Occipital lobe (tissue), 1 donor: ENCODE measurements at regions not wholly inside any gene's neighbourhood (a gene's known extent, or its start where the extent isn't known, plus 50 kb on each side); places are given as distances from the start of the nearest gene placed in this dataset.
"Not testable (repeated sequence)": the region's sequence is repeated elsewhere in the genome, so short reads cannot be mapped to it uniquely, and the experiment has no call there.

ENCODE experiments used
- DNase-seq: peaks from one replicate; lab custom pipeline; 2025; lab: John Stamatoyannopoulos, UW

DNA sequence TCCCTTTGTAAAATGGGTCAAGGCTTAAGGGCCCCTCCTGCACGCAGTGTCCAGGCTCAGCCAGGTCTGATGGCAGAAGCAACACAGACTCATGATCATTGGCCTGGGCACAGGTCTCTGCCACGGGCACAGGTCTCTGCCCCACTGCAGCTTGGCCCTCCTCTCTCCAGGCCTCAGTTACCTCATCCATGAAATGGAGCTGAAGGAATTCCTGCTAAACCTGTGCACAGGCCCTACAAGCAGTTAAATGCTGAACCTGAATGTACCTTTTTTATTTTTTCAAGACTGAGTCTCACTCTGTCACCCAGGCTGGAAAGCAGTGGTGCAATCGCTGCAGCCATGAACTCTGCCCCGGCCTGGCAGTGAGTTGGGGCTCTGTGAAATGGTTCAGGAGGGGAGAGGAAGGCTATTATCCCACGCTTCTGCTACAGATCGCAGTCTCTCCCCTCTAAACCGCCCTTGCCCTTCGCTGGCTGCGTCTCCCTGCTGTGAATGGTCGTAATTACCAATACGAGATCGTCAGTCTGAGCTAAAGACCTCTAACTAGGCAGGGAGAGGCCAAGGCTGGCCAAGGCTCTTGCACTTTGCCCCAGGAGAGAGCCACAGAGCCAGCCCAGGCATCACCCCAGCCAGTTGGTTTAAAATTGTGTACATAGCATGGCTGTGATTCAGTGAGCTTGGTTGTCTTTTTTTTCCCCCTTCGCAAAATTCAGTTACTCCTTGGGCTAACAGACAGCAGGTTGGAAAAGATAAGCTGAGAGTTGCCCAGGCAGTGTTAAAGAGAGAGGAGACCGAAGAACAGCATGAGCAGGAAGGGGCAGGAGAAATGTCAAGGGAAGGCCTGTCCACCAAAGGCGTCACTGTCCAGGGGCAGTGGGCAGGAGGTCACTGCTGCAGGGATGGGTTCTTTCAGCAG is 93.0 kb upstream of the KCTD7 start:
- no peak for DNase-seq

DNA sequence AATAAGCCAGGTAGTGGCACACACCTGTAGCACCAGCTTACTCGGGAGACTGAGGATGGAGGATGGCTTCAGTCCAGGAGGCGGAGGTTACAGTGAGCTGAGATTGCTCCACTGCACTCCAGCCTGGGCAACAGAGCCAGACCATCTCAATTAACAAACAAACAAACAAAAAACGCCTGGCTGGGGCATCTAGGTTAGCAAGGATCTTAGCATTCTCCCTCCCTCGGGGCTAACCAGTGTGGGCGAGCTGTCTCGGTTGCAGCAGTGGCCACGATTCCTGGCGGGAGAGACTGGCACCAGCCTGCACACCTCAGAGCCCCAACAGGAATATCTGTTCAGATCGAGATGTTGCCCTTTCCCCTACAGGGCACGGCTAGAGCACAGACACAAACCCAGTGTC is 91.3 kb upstream of the KCTD7 start:
- DNase-seq = no peak

DNA sequence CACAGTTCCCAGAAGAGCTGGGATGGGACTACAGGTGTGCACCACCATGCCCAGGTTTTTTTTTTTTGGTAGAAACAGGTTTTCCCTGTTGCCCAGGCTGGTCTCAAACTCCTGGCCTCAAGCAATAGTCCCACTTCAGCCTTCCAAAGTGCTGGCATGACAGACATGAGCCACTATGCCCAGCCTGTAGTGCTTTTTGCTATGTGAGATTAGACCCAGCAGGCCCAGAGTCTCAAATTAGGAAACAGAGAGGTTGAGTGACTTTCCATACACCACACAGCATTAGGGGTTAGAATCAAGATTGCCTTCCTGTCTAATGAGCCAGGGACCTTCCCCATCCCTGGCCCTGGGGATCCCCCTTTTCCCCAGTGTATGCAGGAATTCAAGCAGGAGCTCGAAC is 90.8 kb upstream of the KCTD7 start:
- DNase-seq = no peak

DNA sequence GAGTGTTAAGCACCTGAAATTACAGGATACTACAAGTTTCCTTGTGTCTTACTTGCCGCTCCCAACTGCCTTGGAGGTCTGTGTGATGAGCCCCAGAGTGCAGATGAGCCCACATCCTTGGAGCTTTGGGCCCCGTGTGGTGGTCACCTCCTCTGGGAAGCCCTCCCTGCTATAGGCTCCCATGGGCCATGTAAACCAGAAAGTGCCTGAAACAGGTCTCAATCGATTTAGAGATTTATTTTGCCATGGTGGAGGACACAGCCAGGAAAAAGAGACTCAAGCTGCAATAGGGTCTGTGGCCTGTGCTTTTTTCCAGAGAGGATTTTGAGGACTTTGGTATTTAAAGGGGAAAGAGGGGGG is 89.4 kb upstream of the KCTD7 start:
- DNase-seq = no peak

DNA sequence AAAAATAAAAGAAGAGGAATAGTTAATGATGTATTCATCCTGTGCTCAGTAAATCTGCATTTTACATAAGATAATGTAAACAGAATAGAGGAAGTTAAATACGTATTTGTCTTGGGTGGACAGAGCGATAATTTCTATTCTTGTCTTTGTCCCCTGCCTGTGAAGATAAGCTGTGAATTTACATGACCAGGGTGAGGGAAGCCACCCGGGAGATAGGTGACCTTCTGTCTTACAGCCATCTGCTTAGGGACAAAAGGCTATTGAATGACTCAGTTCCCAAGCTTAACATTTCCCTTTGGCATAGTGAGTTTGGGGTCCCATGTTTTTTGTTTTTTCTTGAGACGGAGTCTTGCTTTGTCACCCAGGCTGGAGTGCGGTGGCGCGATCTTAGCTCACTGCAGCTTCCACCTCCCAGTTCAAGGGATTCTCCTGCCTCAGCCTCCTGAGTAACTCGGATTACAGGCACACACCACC is 88.7 kb upstream of the KCTD7 start:
- DNase-seq = no peak

DNA sequence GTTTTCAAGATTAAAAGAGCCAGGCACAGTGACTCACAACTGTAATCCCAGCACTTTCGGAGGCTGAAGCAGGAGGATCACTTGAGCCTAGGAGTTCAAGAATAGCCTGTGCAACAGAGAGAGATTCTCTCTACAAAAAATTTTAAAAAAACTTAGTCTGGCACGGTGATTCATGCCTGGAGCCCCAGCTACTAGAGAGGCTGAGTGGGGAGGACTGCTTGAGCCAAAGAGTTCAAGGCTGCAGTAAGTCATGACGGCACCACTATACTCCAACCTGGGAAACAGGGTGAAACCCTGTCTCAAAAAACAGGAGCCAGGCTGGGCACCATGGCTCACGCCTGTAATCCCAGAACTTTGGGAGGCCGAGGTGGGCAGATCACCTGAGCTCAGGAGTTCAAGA is 86.6 kb upstream of the KCTD7 start:
- no peak for DNase-seq

DNA sequence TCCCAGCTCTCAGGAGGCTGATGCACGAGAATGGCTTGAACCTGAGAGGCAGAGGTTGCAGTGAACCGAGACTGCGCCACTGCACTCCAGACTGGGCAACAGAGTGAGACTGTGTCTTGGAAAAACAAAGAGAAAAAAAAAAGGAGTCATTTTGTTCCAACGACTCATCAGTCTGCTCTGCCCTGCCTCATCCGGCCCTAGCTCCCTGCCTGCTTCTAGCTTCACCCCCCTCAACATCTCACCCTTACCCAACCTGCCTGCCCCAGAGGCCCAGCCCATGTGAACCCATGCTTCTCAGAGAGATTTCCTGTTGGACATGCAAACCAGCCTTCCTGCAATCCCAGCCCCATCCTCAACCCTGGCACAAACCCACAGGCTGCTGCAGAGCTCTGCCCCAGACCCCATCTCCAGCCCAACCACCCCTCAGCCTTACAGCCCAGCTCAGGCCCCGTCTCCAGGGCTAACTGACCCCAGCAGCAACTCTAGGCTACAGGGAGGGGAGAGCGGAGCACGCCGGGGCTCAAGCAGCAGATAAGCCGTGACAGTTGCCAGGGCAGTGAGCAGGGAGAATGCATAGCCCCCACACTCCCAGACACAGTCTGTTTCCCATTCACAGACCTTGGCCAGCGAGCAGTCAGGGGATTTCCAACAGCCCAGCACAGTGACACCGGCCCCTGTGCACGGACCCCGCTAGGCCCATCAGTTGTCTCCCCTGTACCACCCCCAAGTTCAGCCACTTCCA is 86.0 kb upstream of the KCTD7 start:
- DNase-seq = no peak

DNA sequence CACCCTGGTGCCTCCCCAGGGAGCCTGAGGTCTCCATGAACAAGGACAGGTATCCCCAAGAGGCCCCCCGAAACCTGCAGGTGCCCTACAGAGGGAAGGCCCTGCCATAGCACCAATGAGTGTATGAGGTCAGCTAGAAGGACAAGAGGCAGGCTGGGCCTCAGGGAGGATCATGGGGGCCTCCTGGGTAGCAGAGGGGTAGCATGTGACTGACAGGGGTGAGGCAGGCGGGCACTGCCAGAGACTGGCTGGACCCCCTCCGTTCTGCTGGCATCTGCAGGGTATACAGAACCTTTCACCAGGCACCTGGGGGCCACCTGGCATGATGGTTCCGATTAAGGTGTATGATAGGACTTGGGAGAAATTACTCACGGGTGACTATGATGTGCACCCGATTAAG is 79.2 kb upstream of the KCTD7 start:
- DNase-seq = no peak

DNA sequence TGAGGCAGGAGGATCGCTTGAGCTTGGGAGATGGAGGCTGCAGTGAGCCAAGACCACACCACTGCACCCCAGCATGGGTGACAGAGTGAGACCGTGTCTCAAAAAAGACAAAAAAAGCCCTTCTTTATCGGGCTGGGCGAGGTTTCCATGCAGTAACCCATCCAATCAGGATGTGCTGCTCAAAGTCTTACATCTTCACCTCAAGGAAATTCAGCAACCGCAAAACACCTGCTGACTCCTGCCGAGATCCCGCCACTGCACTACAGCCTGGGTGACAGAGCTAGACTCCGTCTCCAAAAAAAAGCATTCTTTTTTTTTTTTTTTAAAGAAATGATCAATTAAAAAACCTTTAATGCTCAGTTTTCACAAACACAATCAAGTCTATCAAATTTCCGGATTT is 75.7 kb upstream of the KCTD7 start:
- no peak for DNase-seq

DNA sequence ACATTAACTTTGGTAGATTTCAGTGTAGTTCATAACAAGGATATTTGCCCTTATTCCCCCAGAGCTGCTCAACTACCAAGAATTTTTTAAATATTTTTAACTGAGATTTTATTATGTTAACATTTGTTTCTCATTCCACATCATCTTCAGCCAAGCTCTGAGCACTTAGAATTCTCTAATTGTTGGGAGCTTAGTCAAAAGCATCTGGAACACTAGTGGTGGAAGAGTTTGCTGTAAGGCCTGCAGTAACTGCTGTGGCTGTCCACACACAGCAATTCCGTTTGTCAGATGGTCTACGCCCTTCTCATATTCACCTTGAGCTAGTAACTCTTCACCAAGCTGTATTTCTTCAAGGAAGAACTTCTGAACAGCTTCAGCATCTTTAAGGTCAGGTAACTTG is 75.0 kb upstream of the KCTD7 start:
- DNase-seq = not testable (repeated sequence)

DNA sequence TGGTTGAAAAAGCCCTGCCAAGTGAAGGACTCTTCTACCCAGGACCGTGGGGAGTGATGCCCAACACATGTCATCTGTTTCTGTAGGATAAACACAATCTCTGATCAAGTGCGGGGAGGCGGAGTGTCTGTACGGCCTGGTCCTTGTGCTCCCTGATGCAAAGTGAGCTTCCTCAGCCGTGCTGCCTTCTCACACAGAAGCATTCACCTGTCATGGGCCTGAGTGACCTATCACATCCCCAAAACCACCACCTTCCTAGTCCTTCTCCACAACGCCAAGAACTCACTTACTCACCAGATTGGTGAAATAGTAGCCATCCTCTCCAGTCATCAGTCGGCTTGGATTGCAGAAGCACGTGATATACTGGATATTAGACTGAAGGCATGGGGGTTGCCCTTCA is 74.4 kb upstream of the KCTD7 start:
- not testable (repeated sequence) for DNase-seq

DNA sequence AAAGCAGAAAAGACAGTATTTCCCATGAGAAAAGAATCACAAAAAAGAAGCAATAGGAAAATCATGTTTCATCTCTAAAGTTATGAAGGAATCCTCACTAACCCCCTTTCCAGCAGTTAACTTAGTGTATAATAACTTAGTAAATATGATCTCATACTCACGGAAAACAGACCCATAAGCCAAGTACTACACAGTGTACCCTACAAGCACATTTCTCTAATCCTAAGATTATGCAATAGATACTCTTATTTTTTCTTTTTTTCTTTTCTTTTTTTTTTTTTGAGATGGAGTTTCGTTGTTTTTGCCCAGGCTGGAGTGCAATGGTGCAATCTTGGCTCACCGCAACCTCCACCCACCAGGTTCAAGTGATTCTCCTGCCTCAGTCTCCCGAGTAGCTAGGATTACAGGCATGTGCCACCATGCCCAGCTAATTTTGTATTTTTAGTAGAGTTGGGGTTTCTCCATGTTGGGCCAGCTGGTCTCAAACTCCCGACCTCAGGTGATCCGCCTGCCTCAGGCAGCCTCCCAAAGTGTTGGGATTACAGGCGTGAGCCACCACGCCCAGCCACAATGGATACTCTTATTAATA is 73.7 kb upstream of the KCTD7 start:
- DNase-seq = not testable (repeated sequence)

DNA sequence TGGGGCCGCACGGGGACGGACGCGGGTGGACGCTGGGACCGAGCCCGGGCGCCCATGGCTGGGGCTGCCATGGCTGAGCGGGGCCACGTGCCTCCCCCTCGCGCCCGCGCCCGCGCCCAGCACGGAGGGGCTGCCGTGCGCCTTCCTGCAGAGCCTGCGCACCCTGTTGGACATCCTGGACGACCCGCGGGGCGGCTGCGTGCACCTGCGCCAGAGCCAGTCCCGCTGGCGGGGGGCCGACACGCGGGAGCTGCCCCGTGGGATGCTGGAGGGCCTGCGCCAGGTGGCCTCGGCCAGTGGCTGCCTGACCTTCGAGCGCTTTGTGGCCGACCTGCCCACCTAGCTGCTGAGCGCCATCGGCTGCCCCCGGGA is 72.5 kb upstream of the KCTD7 start:
- DNase-seq = no peak

DNA sequence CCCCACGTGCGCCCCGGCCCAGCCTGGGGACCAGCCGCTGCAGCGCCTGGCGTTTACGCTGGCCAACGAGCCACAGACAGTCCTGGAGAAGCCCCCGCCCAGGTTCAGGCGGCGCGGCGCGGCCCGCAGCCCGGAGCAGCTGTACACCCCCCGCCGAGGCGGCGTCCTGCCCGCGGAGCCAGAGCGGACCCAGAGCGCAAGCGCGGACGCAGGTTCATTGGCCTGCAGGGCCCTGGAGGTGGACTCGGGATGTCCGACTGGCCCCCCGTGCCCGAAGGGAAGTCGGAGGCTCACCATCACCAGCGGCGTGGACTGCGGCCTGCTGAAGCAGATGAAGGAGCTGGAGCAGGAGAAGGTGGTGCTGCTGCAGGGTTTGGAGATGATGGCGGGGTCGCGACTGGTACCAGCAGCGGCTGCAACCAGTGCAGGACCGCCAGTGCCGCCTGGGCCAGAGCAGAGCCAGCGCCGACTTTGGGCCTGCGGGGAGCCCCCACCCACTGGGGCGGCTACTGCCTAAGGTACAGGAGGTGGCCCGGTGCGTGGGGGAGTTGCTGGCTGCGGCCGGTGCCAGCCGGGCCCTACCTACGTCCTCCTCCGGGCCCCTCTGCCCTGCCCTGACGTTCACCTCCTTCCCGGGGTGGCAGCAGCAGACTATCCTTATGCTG is 72.0 kb upstream of the KCTD7 start:
- no peak for DNase-seq

DNA sequence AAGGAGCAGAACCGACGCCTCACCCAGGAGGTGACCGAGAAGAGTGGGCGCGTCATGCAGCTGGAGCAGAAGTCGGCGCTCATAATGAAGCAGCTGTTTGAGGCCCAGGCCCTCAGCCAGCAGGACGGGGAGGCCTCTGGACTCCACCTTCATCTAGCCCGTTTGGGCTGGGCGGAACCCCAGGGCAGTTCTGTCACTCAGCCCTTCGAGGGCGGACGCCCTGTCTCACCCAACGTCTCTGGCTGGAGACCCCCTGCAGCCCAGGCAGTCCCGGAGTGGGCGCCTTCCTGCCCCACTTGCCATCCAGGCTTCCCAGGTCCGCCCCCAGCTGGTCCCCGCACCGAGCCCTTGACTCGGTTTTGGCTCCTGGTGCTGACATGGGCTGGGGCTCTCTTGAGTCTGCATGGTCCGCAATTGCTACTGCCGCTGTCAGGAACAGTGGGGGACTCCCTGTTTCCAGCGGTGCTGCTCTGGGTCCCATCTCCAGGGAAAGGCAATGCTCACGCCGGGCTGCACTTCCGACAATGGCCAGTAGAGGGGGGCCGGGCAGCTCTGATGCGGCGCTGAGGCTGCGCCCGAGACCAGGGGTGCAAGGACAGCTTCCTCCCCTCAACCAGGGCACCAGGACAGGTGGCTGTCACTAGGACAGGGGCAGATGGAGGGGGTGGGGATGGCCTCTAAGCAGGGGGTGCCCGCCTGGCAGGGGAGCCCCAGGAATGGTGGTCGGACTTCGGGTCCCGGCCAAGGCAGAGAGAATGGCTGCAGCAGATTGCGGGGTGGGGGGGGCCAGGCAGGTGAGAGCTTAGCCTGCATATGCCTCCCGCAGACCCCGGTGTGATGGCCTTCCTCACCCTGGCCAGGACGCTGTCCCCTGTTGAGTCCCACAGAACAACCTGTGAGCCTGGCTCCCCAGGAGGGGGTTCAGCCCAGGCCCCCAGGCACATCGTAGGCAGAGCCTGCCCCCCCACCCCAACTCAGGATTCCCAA is 71.2 kb upstream of the KCTD7 start:
- DNase-seq = peak; percentile 58

DNA sequence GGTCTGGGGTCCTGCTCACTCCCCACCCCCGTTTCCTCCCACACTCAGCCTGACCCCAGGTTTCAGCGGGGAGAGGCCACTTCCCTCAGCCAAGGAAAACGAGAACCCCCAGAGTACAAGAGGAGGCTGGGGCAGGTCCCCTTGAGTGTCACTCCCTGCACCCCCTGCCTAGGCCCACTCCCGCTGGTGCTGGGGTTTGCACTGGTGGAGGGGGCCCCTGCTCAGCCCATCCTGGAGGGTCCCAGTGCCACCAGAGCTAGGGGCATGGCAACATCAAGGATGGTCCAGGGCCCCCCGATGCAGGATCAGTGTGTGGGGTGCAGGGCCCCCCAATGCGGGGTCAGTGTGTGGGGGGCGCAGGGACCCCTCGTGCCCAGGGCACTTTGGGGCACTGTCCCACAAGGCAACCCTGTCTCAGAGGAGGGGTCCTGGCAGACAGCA is 70.5 kb upstream of the KCTD7 start:
- DNase-seq = no peak

DNA sequence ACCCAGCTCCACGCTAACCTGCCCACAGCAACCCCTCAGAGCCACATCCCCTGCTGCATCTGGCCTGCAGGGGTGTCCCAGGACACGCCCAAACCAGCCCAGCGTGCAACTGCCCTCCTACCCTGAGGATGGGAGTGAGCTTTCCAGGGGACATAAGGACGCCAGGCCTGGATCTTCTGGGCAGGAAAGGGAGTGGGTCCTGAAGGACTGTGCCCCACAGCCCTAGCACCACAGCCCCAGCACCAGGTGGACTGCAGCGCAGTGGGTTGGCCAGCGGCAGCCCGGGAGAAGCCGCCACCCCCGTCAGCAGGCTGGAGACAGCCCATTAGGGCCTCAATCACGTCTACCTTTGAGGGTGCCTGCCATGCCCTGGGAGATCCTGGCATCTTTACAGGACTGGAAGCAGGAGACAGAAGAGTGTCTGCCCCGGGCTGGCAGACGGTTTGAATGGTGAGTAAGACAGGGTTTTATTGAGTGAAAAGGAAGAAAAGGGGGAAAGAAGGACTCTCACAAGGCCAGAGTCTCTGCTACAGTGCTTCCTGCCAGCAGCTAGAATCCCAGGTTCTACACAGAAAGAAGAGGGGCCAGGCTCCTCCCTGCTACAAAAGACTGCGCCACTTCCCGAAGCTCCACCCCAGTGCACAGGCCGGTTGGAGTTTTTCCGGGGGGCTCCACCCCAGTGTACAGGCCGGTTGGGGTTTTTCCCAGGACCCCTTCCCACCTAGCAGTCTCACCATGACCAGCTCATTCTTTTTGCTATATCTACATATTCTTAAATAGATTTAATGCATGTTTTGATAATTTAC is 69.8 kb upstream of the KCTD7 start:
- DNase-seq = no peak

DNA sequence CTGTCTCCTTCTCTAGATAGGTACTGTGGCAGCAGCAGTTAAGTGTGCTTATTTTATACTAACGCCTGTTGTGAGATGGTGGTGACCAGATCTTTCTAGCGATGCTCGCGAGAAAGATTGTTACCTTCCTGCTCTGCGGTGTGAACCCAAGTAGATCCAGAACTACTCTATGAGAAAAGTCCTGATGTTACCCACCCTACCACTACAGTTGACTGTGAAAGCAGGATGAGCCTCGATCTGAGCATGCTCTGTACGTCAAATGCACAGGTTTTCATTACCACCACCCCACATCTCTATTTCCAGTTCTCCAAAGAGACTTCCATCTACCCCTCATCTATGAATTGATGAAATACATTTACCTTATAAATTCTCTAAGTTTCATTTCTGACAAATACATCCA is 64.6 kb upstream of the KCTD7 start:
- DNase-seq = no peak

DNA sequence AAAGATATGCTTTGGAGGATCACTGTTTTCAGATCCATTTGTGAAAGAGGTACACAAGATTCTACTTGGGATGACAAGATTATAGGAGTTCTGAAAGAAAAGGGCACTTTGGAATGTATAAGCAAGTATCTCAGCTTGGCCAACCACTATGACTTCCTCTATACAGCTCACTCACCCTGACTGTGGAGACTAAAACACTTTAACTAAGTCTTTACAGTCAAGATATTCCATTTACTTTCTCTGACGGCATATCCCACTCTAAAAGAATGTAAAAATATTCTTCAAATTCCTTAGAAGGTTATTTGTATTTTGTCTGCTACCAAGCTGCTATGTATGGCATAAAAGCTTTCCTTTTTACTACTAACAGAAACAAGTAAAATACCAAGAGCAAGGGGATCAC is 58.5 kb upstream of the KCTD7 start:
- DNase-seq = not testable (repeated sequence)

DNA sequence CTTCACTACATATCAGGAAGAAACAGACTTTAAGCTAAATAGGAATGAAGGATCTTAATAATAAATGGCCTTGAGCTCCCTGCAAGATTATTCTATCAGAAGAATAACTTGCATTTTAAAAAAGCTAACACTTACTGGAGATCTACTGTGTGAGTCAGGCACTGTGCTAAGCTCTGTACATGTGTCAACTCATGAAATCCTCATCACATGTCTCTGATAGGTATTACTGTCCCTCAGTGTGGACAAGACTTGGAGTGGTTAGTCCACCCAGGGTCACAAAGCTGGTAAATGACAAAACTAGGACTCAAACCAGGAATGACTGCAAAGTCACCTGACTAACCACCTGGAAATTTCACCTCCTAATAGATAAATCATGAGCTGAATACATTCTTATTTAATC is 57.1 kb upstream of the KCTD7 start:
- no peak for DNase-seq
